ENCODE measurements at regions not wholly inside any gene's neighbourhood (a gene's known extent, or its start where the extent isn't known, plus 50 kb on each side); places are given as distances from the start of the nearest gene placed in this dataset.
A peak's percentile ranks its signal among the peaks of the same experiment; 100 is the strongest.

DNA sequence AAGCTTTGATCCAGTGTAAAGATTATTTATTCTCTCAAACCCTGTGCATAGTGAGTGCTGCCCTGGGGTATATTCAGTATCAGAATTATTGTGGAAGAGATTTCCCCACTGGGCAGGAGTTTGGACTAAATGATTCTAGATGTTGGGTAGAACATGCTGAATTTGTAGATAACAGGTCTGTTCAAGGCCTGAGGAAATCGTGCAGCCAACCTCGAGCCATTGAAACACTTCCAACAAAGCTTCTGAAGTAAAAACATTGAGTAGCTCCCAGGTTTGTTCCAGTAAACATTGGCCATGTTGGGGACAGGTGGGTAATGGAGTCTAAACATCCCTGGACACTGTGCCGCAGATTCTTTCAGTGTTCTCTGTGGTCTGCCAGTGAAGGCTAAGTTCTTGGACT is 87.5 kb downstream of the LLPH start:
- no peak for DNase-seq

DNA sequence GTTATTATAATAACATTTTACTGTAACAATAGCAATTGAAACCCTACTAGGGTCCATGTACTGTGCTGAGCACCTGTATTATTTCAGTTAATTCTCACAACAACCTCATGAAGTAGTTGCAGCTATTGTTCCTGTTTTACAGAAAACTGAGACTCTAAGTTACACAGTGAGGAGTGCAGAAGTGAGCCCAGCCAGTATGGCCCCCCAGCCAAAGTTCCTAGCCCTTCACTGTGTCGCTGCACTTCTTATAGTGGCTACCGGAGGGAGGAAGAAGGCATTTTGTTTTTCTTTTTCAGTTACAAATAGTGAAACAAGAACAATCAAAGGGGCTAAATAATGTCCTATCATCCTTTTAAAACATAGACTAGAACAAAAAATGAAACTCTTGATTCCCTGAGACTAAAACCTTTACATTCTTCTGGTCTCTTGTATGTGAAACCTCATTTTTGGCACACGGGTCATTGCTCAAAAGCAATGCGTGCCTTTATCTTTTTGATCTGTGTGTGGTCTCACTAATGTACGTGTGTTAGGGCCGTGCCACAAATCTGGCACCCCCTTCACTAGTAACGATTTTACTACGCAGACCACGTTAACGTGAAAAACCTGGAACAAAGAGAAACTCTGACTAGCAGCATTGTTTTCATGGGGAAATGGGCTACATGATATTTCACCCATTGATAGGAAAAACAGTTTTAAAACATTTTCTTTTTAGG is 88.7 kb downstream of the LLPH start:
- DNase-seq, result no peak

DNA sequence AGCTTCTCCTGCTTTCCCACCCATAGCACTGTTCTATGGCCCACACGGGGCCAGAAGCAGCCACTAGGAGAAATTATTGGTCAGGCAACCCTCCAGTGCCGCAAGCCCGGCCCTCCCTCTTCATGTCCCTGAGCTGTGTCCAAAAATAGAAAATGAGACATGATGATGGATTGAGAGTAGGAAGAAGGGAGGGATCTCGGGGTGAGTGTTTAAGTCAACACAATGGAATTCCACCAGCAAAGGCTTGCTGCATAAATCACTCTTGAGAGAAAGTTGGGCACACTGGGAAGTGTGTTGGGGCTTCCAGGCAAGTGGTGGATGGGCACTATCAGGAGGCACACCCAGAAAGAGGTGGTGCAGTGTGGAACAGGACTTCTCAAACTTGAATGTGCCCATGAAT is 94.2 kb downstream of the LLPH start:
- no peak for DNase-seq

DNA sequence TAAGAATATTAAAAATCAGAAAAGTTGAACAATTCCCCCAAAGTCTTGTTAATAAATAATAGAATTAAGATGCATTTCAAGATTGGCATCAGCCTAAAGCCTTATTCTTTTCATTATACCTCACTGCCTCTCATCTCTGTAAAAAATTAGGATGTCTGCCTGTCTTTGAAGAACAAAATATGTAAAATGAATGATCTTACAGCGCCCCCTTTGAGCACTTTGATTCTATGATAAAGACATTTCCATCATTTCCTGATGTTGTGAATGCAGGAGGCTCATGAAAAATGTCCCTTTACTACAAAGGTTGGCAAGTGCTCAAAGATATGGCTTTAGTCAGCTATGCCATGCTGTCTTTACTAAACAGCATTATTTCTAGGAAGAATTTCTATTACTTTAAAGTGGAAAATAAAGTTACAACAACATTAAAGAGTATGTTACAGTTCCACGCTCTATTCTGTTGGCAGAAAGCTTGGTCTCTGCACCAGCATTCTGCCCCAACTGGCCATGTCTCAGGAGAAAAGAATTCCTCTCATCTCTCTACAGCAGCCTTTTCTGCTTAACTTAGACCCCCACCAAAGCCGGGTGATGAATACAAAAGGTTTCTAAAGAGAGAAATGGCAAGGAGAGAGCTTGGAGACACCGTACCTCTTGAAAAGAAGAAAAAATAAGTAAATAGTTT is 95.1 kb downstream of the LLPH start:
- DNase-seq, result peak in 1 of 2 experiments; percentile 18

DNA sequence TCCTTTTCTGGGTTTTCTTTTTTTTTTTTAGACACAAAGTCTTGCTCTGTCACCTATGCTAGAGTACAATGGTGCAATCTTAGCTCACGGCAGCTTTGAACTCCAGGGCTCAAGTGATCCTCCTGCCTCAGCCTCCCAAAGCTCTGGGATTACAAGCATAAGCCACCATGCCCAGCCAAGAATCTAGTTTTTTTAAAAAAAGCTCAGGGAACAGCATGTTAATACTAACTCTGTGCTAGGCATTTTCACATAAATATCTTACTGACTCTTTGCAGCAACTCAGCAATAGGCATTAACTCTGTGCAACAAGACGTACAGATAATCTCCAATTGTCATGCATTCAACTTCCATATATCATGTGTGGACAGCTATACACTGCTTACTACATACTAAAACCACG is 97.4 kb downstream of the LLPH start:
- no peak for DNase-seq

DNA sequence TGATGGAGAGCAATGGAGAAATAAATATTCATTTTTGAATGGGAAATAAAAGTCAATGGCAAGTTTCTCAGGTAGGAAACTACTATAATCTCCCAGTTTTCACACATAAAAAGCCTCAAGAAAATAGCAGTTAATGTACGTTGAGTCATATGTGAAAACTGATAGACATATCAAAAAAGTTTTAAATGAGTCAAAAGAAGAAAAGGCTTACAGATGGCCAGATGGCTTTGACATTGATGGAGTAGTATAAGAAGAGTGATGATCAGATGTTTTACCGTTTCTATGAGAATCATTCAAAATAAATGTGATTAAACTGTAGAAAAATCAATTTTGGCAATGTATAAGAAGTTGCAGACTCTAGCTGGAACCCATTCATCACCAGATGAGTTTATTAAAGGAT is 97.8 kb downstream of the LLPH start:
- no peak for DNase-seq

DNA sequence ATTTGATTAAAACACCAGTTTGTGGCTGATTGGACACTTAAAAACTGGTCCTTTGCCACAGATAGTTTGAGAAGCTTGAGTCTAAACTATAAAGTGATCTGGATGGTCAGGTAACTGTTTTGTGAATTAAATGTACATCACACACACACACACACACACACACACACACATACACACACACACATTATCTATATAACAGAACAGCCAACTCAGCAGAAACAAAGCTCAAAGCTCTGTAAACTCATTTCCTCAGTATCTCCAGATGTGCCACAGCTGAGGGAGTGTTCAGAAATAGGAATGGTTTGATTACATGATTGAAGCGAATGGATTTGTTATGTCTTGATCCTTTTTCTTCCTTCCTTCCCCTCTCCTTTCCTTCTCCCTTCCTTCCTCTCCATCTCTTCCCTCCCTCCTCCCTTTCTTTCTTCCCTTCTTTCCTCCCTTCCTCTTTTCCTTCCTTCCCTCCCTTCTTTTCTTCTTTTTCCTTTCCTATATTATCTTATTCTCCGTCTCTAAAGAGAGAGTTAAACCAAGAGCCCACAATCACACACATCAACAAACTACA is 100.3 kb downstream of the LLPH start:
- no peak for DNase-seq

DNA sequence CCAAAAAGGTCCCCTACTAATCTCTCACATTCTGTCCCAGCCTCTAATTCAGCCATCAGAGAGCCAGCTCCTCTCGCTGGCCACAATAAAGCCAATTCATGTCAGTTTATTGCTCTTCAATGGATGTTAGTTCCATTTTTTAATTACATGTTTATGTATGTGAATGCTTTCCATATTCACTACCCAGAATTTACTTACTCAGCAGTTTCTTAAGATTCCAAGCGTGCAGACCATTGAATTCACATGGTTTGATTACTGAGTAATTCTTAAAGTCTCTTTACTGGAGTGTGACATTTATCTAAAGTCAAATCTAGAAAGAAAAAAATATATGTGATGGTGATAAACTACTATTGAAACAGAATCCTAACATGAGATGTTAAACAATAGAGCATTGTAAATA is 102.2 kb downstream of the LLPH start:
- DNase-seq, result no peak

DNA sequence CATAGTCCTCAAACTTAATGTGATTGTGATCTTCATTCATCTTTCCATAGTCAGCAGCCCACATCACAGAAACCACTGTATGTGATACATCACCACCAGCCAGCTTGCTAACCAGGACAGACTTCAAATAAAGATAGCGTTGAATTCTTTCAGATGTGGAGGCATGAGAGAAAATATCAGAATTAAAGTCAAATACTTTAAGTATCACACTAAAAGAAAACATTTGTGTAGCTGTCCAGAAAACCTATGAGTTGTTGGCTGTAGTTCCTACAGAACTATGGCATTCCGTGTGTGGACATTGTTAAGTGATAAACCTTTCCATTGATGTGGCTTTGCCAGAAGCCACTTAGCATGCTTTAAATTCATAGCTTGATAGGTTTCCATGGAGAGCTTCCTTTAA is 105.1 kb downstream of the LLPH start:
- DNase-seq, result no peak

DNA sequence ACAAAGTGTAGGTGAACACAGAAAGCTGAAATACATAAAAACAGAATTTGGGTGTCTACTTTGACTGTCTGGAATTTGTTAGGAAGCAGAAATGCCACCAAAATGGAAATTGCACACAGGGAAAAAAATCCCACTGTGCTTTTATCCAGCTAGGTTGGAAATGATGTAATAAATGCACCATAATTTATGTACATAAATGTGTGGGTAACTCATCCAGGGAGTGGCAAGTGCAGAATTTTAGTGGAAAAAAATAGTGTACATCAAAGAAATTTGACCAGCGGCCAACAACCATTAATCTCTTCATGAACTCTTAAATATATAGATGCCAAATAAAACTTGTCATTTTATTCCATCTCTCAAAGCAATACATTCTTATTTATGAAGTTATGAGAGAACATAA is 105.6 kb downstream of the LLPH start:
- no peak for DNase-seq

DNA sequence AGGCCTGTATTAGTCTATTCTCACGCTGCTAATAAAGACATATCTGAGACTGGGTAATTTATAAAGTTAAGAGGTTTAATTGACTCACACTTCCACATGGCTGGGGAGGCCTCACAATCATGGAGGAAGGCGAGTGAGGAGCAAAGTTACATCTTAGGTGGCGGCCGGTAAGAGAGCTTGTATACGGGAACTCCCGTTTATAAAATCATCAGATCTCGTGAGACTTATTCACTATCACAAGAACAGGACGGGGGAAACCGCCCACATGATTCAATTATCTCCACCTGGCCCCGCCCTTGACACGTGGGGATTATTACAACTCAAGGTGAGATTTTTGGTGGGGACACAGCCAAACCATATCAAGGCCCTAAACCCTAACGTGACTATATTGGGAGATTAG is 110.1 kb downstream of the LLPH start:
- no peak for DNase-seq

DNA sequence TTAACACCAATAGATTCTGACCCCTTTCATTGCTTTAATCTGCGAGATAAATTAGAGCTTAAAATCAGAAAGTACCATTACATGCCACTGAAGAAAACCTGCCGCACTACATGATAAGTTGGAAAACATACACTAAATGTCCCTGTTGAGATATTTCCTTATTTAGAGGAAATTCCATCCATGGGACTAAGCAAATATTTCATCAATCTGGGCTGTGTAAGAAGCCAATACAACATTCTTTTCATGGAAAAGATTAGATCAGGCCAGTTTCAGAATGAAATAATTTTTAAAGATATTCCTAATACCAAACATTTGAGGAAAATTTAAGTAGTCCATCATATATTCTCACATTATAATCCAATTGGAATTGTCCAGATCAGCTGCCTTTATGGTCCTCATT is 112.8 kb downstream of the LLPH start:
- DNase-seq, result no peak
